ENCODE measurements at regions not wholly inside any gene's neighbourhood (a gene's known extent, or its start where the extent isn't known, plus 50 kb on each side); places are given as distances from the start of the nearest gene placed in this dataset.

GRCh38 chr18:42412281-42412680, 457.2 kb downstream of the PIK3C3 start:
- Histone ChIP-seq H3K9me2 (replicated peaks; ENCODE audit: control insufficient read depth, low read length) (no peaks in the 10 kb centered on the region), H3K27ac (ENCODE audit: low read depth, low read length) (no peak overlapping the region), H3K27me3 (ENCODE audit: control insufficient read depth, low read length) (no peaks in the 10 kb centered on the region), H3K4me2 (ENCODE audit: low read length) (no peak overlapping the region), H3K79me2 (ENCODE audit: control insufficient read depth, low read length) (no peaks in the 10 kb centered on the region), H3K4me3 (ENCODE audit: low read length) (no peak overlapping the region), H3K36me3 (ENCODE audit: control insufficient read depth, low read length) (no peaks in the 10 kb centered on the region), H3F3A (ENCODE audit: control insufficient read depth, insufficient read depth) (no peaks in the 10 kb centered on the region), H3K9me3 (ENCODE audit: control insufficient read depth, insufficient read depth, low read length) (no peaks in the 10 kb centered on the region; the same call in 1 of the 2 replicates), H3K4me1 (ENCODE audit: control insufficient read depth, low read length) (no peaks in the 10 kb centered on the region), H4K20me1 (ENCODE audit: control insufficient read depth, insufficient read depth, low read depth, low read length) (no peaks in the 10 kb centered on the region)
- TF ChIP-seq EZH2phosphoT487 (IDR thresholded peaks at IDR 0.05; ENCODE audit: borderline replicate concordance, low read length), result no peak
- TF ChIP-seq, protein P1, sequence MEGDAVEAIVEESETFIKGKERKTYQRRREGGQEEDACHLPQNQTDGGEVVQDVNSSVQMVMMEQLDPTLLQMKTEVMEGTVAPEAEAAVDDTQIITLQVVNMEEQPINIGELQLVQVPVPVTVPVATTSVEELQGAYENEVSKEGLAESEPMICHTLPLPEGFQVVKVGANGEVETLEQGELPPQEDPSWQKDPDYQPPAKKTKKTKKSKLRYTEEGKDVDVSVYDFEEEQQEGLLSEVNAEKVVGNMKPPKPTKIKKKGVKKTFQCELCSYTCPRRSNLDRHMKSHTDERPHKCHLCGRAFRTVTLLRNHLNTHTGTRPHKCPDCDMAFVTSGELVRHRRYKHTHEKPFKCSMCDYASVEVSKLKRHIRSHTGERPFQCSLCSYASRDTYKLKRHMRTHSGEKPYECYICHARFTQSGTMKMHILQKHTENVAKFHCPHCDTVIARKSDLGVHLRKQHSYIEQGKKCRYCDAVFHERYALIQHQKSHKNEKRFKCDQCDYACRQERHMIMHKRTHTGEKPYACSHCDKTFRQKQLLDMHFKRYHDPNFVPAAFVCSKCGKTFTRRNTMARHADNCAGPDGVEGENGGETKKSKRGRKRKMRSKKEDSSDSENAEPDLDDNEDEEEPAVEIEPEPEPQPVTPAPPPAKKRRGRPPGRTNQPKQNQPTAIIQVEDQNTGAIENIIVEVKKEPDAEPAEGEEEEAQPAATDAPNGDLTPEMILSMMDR (IDR thresholded peaks at IDR 0.05; ENCODE audit: low read depth, low read length, poor library complexity, severe bottlenecking), result no peak

GRCh38 chr18:42412896-42413295, 457.9 kb downstream of the PIK3C3 start:
- Histone ChIP-seq H3K36me3 (ENCODE audit: control insufficient read depth, low read length) (no peaks in the 10 kb centered on the region), H3K4me3 (ENCODE audit: low read length) (no peak overlapping the region), H3K9me3 (ENCODE audit: control insufficient read depth, insufficient read depth, low read length) (no peaks in the 10 kb centered on the region; the same call in 1 of the 2 replicates), H3K4me2 (ENCODE audit: low read length) (no peak overlapping the region), H3K27me3 (ENCODE audit: control insufficient read depth, low read length) (no peaks in the 10 kb centered on the region), H3K27ac (ENCODE audit: low read depth, low read length) (no peak overlapping the region), H3F3A (ENCODE audit: control insufficient read depth, insufficient read depth) (no peaks in the 10 kb centered on the region), H3K79me2 (ENCODE audit: control insufficient read depth, low read length) (no peaks in the 10 kb centered on the region), H3K4me1 (ENCODE audit: control insufficient read depth, low read length) (no peaks in the 10 kb centered on the region), H4K20me1 (ENCODE audit: control insufficient read depth, insufficient read depth, low read depth, low read length) (no peaks in the 10 kb centered on the region), H3K9me2 (replicated peaks; ENCODE audit: control insufficient read depth, low read length) (no peaks in the 10 kb centered on the region)
- no peak for TF ChIP-seq EZH2phosphoT487 (IDR thresholded peaks at IDR 0.05; ENCODE audit: borderline replicate concordance, low read length)
- TF ChIP-seq, protein P1 (IDR thresholded peaks at IDR 0.05; ENCODE audit: low read depth, low read length, poor library complexity, severe bottlenecking), result no peak

DNA sequence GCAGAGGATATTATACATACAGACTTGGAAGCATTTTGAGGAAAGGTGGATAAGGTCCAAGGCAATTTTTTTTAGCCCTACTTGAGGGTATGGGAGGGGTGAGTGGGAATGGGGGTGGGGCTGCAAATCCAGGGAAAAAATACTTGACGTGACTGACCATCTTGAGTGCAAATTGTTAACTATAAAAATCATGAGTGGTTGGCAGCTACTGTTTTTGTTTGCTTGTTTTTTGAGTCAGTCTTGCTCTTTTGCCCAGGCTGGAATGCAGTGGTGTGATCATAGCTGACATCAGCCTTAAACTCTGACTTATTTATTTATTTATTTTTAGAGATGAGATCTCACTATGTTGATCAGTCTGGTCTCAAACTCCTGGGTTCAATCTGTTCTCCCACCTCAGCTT, 458.8 kb downstream of the PIK3C3 start:
- Histone ChIP-seq H3K27ac (ENCODE audit: low read depth, low read length) (no peak overlapping the region), H3K27me3 (ENCODE audit: control insufficient read depth, low read length) (no peaks in the 10 kb centered on the region), H3K4me1 (ENCODE audit: control insufficient read depth, low read length) (no peaks in the 10 kb centered on the region), H3K79me2 (ENCODE audit: control insufficient read depth, low read length) (no peaks in the 10 kb centered on the region), H3K4me3 (ENCODE audit: low read length) (no peak overlapping the region), H3K36me3 (ENCODE audit: control insufficient read depth, low read length) (no peaks in the 10 kb centered on the region), H3F3A (ENCODE audit: control insufficient read depth, insufficient read depth) (no peaks in the 10 kb centered on the region), H3K4me2 (ENCODE audit: low read length) (no peak overlapping the region), H4K20me1 (ENCODE audit: control insufficient read depth, insufficient read depth, low read depth, low read length) (no peaks in the 10 kb centered on the region), H3K9me2 (replicated peaks; ENCODE audit: control insufficient read depth, low read length) (no peaks in the 10 kb centered on the region), H3K9me3 (ENCODE audit: control insufficient read depth, insufficient read depth, low read length) (no peaks in the 10 kb centered on the region; the same call in 1 of the 2 replicates)
- TF ChIP-seq, protein P1 (IDR thresholded peaks at IDR 0.05; ENCODE audit: low read depth, low read length, poor library complexity, severe bottlenecking), result no peak
- no peak for TF ChIP-seq EZH2phosphoT487 (IDR thresholded peaks at IDR 0.05; ENCODE audit: borderline replicate concordance, low read length)

Data from DOHH2 (cell line).